GM23248 (cell line): ENCODE measurements at regions not wholly inside any gene's neighbourhood (a gene's known extent, or its start where the extent isn't known, plus 50 kb on each side); places are given as distances from the start of the nearest gene placed in this dataset.

Source experiments
- EZH2 ChIP-seq: fragments of 200-600 bp; sonication (generic); IDR thresholded peaks from 2 replicates; pipeline ENCODE4 v1.6.1; 2018; ENCODE audit warnings: antibody characterized with exemption, mild to moderate bottlenecking; ENCODE audit not compliant: insufficient read depth, poor library complexity, severe bottlenecking
- EZH2phosphoT487 ChIP-seq: fragments of 200-600 bp; sonication (generic); IDR thresholded peaks from 2 replicates; pipeline ENCODE4 v1.6.1; 2018; ENCODE audit warnings: antibody characterized with exemption, moderate library complexity, mild to moderate bottlenecking, low read depth; ENCODE audit not compliant: insufficient read depth

DNA sequence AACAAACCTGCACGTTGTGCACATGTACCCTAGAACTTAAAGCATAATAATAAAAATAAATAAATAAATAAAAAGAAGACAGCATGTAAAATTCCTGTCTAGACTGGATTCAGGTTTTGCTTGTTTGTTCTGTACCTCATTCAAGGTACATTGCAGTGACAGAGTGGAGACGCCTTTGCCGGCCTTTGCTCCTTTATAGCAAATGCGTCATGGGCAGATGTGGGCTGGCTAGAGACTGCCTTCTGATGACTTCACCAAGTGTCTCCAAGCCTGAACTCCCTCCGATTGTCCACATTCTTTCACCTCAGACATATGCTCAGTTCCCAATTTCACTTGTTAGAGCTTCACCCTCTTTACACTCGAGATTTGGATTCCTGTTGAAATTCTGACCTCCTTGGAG lies 147.8 kb upstream of the ARHGAP20 start:
- TF ChIP-seq EZH2 (no peak), EZH2phosphoT487 (no peak)
